ENCODE measurements at regions not wholly inside any gene's neighbourhood (a gene's known extent, or its start where the extent isn't known, plus 50 kb on each side); places are given as distances from the start of the nearest gene placed in this dataset.

- Mint-ChIP-seq H3K36me3 (ENCODE audit: low read depth) (peaks cover 27% of the 10 kb centered on the region), H3K27ac (peak overlapping the region; percentile 66), H3K9me3 (no peaks in the 10 kb centered on the region), H3K4me3 (no peak overlapping the region), H3K27me3 (ENCODE audit: insufficient read depth) (no peaks in the 10 kb centered on the region), H3K4me1 (peaks cover 2% of the 10 kb centered on the region)
- Histone ChIP-seq H3K4me3 (ENCODE audit: low read length) (no peak overlapping the region), H3K9ac (ENCODE audit: extremely low read depth, low read length, poor library complexity, severe bottlenecking) (no peak overlapping the region), H3K27ac (ENCODE audit: low read depth, low read length) (no peak overlapping the region), H3K4me1 (ENCODE audit: control insufficient read depth, insufficient read depth, low read length) (no peaks in the 10 kb centered on the region), H3K27me3 (ENCODE audit: control insufficient read depth, insufficient read depth, low read length, poor library complexity, severe bottlenecking) (no peaks in the 10 kb centered on the region), H3K36me3 (ENCODE audit: control insufficient read depth, insufficient read depth, low read length) (peaks cover 28% of the 10 kb centered on the region), H3K9me3 (ENCODE audit: control insufficient read depth, low read length) (peaks cover 11% of the 10 kb centered on the region)
- no peak for DNase-seq
- WGBS, 2 experiments (ENCODE audit: insufficient coverage in 1 of 2, insufficient read length in 1 of 2), result 91 to 100% methylated on average over 2 to 13 of the region's 13 CpGs
- TF ChIP-seq CTCF (conservative IDR thresholded peaks at IDR 0.05), result no peak
These were observed 127.3 kb downstream of the NCOR2 start for GRCh38 chr12:124440031-124440626.

DNA sequence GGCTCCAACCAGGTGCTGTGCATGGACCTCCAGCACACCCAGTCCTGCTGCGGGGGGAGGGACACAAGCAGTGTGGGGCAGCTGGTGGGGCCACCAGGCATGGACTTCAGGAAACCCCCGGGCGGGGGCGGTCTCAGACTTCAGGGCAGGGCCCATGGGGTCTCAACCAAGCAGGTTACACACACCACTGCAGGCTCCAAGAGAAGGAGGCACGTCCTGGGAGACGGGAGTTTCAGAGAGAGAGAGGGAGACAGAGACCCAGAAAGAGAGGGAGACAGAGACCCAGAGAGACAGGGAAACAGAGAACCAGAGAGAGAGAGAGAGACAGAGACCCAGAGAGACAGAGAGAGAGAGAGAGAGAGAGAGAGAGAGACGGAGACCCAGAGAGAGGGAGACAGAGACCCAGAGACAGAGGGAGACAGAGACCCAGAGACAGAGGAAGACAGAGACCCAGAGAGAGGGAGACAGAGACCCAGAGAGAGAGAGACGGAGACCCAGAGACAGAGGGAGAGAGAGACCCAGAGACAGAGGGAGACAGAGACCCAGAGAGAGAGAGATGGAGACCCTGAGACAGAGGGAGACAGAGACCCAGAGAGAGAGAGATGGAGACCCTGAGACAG is 128.9 kb downstream of the NCOR2 start:
- Histone ChIP-seq H3K4me1 (ENCODE audit: control insufficient read depth, insufficient read depth, low read length) (peaks cover 4% of the 10 kb centered on the region), H3K36me3 (ENCODE audit: control insufficient read depth, insufficient read depth, low read length) (peaks cover 24% of the 10 kb centered on the region), H3K4me3 (ENCODE audit: low read length) (no peak overlapping the region), H3K27me3 (ENCODE audit: control insufficient read depth, insufficient read depth, low read length, poor library complexity, severe bottlenecking) (no peaks in the 10 kb centered on the region), H3K27ac (ENCODE audit: low read depth, low read length) (no peak overlapping the region), H3K9ac (ENCODE audit: extremely low read depth, low read length, poor library complexity, severe bottlenecking) (no peak overlapping the region), H3K9me3 (ENCODE audit: control insufficient read depth, low read length) (peaks cover 11% of the 10 kb centered on the region)
- Mint-ChIP-seq H3K4me3 (no peak overlapping the region), H3K27ac (no peak overlapping the region), H3K27me3 (ENCODE audit: insufficient read depth) (no peaks in the 10 kb centered on the region), H3K36me3 (ENCODE audit: low read depth) (peaks cover 15% of the 10 kb centered on the region), H3K4me1 (peaks cover 12% of the 10 kb centered on the region), H3K9me3 (no peaks in the 10 kb centered on the region)
- TF ChIP-seq CTCF (conservative IDR thresholded peaks at IDR 0.05), result no peak
- 84 to 86% methylated on average over 7 to 8 of the region's 8 CpGs for WGBS, 2 experiments (ENCODE audit: insufficient coverage in 1 of 2, insufficient read length in 1 of 2)
- DNase-seq, result peak; percentile 71

- H3K27ac ChIP-seq (ENCODE audit: low read depth, low read length), result peak overlapping the region; percentile 63
- Mint-ChIP-seq H3K36me3 (ENCODE audit: low read depth) (peaks cover 15% of the 10 kb centered on the region), H3K9me3 (no peaks in the 10 kb centered on the region), H3K4me1 (peaks cover 12% of the 10 kb centered on the region), H3K4me3 (no peak overlapping the region), H3K27me3 (ENCODE audit: insufficient read depth) (no peaks in the 10 kb centered on the region), H3K27ac (peak overlapping the region; percentile 50)
- peaks cover 11% of the 10 kb centered on the region for H3K9me3 ChIP-seq (ENCODE audit: control insufficient read depth, low read length)
- H3K4me1 ChIP-seq (ENCODE audit: control insufficient read depth, insufficient read depth, low read length), result peaks cover 4% of the 10 kb centered on the region
- no peaks in the 10 kb centered on the region for H3K27me3 ChIP-seq (ENCODE audit: control insufficient read depth, insufficient read depth, low read length, poor library complexity, severe bottlenecking)
- H3K9ac ChIP-seq (ENCODE audit: extremely low read depth, low read length, poor library complexity, severe bottlenecking), result no peak overlapping the region
- H3K4me3 ChIP-seq (ENCODE audit: low read length), result no peak overlapping the region
- no peak for DNase-seq
- peaks cover 21% of the 10 kb centered on the region for H3K36me3 ChIP-seq (ENCODE audit: control insufficient read depth, insufficient read depth, low read length)
- WGBS, 2 experiments (ENCODE audit: insufficient coverage in 1 of 2, insufficient read length in 1 of 2), result 93 to 94% methylated on average over 26 to 36 of the region's 36 CpGs
- TF ChIP-seq CTCF (conservative IDR thresholded peaks at IDR 0.05), result no peak
These were observed 129.6 kb downstream of the NCOR2 start for GRCh38 chr12:124437617-124438436.

All from endodermal cell (in vitro differentiated cells).